AG09309 (cell line): ENCODE measurements at regions not wholly inside any gene's neighbourhood (a gene's known extent, or its start where the extent isn't known, plus 50 kb on each side); places are given as distances from the start of the nearest gene placed in this dataset.

Experiments used
- DNase-seq: peaks from one replicate; pipeline ENCODE4 v3.0.0-alpha.2; 2010; ENCODE audit warnings: low read depth
- H3K4me3 ChIP-seq: 2 replicates; pipeline ENCODE4 v1.5.1; 2011; ENCODE audit warnings: mild to moderate bottlenecking, low read depth, low read length, moderate library complexity; ENCODE audit not compliant: control insufficient read depth
- TF ChIP-seq, protein P1 (sequence below): IDR thresholded peaks from 2 replicates; pipeline ENCODE4 v1.5.1; 2011; ENCODE audit warnings: mild to moderate bottlenecking, low read depth, low read length, inconsistent platforms; ENCODE audit not compliant: insufficient read depth, control insufficient read depth; ENCODE audit errors: missing control alignments

DNA sequence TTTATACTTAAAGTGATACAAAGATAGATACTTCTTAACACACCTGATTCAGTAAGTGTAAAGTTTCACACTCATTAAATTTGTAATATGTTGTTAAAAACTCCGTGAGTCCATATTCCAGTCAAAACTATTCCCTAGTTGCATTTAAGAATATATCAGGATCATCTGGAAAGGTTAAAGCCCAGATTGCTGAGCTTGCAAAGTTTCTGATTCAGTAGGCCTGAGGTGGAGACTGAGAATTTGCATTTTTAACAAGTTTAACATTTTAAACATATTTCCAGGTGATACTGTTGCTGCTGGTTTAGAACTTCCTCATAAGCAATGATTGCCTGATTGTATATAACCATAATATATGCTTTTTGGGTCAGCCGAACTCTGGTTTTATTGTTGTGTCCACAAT is 1998.6 kb upstream of the PCDH20 start:
- TF ChIP-seq, protein P1, sequence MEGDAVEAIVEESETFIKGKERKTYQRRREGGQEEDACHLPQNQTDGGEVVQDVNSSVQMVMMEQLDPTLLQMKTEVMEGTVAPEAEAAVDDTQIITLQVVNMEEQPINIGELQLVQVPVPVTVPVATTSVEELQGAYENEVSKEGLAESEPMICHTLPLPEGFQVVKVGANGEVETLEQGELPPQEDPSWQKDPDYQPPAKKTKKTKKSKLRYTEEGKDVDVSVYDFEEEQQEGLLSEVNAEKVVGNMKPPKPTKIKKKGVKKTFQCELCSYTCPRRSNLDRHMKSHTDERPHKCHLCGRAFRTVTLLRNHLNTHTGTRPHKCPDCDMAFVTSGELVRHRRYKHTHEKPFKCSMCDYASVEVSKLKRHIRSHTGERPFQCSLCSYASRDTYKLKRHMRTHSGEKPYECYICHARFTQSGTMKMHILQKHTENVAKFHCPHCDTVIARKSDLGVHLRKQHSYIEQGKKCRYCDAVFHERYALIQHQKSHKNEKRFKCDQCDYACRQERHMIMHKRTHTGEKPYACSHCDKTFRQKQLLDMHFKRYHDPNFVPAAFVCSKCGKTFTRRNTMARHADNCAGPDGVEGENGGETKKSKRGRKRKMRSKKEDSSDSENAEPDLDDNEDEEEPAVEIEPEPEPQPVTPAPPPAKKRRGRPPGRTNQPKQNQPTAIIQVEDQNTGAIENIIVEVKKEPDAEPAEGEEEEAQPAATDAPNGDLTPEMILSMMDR = no peak
- H3K4me3 ChIP-seq = no peak overlapping the region
- DNase-seq = no peak

DNA sequence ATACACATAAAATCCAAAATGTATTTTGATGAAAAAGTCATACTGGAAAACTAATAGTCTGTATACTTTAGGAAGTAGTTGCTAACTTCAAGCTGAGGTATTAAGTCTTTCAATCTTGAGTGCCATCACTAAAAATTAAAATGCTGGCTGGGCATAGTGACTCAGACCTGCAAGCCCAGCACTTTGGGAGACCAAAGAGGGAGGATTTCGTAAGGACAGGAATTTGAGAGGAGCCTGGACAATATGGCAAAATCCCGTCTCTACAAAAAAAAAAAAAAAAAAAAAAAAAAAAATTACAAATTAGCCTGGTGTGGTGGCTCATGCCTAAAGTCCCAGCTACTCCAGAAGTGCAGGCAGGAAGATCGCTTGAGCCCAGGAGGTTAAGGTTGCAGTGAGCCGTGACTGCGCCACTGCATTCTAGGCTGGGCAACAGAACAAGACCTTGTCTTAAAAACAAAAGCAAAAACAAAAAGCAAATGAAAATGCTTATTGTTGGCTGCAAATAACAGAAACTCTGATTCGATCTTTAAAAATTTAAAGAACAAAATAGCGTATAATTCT is 1994.2 kb upstream of the PCDH20 start:
- H3K4me3 ChIP-seq = no peak overlapping the region
- TF ChIP-seq, protein P1 = no peak

DNA sequence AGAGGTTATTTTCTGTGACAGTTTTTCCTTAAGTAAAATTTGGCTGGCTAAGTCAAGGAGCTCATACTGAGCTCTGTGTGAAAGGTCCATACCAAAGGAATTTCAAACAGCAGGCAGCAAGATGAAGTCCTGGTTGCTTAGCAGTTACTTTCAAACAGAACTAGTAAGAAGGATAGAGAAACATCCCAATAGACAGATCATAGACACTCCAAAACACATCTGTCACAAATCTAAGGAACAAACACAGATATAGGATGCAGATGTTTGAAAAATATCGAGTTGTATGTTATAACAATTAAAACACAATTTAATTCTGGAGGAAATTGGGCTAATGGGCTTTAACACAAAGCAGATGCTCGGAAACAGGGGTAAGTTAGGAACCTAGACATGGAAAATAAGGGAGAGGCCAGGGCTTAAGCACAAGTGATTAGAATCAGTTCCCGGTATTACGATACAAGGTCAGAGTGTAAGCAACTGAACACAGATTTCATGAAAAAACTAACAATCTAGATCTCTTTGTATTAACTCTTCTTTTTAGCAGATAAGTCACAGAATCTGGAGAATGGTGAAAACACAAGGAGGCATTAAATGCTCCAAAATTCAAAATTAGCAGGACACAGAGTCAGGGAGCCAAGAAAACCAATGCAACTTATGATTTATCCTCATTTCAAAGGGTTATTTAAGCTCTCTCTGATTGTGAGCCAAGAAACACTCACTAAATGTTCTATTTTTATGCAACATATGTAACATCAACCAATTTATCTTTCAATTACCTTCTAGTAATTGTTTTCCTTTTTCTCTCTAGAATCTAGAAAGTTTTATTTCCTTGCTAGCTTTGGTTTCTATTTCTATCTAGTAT is 1992.9 kb upstream of the PCDH20 start:
- H3K4me3 ChIP-seq = no peak overlapping the region
- TF ChIP-seq, protein P1 = no peak
- no peak for DNase-seq

More for the DNA sequence above, 1994.2 kb upstream of the PCDH20 start:
- DNase-seq = no peak

DNA sequence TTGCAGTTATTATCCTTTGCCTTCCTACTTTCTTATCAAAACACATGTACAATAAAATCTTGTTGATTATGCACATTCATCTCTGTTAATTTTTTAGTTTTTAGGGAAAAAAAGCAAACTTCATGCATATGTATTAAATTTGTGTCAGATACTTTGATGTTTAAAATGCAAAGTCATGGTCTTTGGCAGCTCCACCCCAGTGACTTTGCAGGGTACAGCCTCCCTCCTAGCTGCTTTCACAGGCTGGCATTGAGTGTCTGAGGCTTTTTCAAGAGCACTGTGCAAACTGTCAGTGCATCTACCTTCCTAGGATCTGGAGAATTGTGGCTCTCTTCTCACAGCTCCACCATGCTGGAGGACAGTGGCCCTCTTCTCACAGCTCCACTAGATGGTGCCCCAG is 1988.1 kb upstream of the PCDH20 start:
- DNase-seq = no peak
- no peak overlapping the region for H3K4me3 ChIP-seq
- TF ChIP-seq, protein P1 = no peak

DNA sequence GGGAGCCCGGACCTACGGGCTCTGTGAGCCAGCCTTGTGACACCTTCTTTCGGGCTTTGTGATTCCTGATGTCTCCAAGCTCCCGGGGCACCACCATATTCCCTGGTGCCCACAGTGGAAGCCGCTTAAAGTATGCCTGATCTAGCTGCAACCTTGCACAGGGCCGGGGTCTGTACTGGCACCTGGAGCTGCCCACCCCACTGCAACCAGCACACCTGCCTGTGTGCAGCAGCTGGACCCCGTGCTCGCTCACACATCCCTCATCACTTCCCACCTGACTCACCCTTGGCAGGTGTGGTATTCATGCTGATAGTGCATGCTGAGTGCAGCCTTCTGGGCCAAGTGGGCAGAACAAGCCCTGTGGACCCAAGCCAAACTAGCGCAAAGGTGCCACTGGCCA is 1981.1 kb upstream of the PCDH20 start:
- no peak overlapping the region for H3K4me3 ChIP-seq
- no peak for DNase-seq
- TF ChIP-seq, protein P1 = no peak

DNA sequence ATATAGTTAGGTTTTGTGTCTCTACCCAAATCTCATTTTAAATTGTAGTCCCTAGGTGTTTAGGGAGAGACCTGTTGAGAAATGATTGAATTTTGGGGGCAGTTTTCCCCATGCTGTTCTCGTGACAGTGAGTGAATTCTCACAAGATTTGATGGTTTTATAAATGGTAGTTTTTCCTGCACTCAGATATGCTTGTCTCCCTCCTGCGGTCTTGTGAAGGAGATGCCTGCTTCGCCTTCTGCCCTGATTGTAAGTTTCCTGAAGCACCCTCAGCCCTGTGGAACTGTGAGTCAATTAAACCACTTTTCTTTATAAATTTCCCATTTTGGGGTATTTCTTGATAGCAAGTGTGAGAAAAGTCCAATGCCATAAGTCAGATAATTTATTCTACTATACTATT is 1977.5 kb upstream of the PCDH20 start:
- TF ChIP-seq, protein P1 = no peak
- no peak for DNase-seq
- H3K4me3 ChIP-seq = no peak overlapping the region
